Fibroblast of the conjunctiva (primary cell): ENCODE measurements at regions not wholly inside any gene's neighbourhood (a gene's known extent, or its start where the extent isn't known, plus 50 kb on each side); places are given as distances from the start of the nearest gene placed in this dataset.

Experiments
- DNase-seq: peaks from one replicate; pipeline ENCODE4 v3.0.0-alpha.2; 2010; ENCODE audit warnings: low read depth

- no peak for DNase-seq
Observed at GRCh38 chr9:91100878-91101450, 260.8 kb downstream of the AUH start.

- no peak for DNase-seq
Observed at GRCh38 chr9:91101611-91102168, 260.0 kb downstream of the AUH start.

GRCh38 chr9:91102269-91102668 is 259.4 kb downstream of the AUH start:
- DNase-seq = no peak

DNA sequence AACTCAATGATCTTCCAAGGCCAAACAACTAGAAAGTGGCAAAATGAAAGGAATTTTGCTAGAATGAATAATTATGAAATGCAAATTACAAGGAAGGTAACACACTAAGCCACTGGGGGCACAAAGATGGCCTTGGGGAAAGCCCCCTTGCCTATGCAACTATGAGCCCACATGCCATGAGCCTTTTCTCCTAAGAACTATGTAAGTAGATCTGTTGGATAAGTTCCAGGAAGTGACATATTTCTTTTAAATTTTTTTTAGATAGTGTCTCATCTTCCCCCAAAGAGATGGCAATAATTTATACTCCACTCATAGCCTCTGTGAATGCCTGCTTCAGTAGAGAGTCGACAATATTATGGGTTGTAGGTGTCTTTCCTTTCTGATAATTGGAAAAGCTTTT is 257.8 kb downstream of the AUH start:
- no peak for DNase-seq

DNA sequence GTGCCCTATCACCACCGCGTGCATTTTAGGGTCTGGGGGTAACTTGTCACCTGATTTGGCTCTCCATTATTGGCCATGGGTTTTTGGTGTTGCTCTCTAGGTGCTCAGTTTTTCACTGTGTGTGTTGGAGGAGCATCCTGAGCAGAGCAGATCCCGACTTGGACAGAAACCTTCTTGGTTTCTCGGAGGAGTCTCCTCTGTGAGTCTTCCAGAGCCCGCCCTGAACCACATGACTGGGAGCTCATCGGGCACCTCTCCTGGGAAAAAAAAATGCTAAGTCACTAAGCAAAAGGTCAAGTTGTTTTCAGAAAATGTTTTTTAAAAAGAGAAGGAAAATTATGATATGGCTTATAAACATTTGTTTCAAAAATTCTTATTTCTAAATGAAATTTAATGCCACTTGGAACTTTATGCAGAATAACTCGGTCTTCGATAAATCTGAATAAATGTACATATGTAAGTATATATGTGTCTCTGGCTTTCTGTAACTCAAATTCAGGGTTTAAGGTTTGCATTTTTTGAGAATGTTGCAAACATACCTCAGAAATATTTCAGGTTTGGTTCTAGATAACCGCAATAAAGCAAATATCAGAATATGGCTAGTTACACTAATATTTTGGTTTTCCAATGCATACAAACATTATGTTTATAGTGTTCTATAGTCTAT is 255.2 kb downstream of the AUH start:
- no peak for DNase-seq

DNA sequence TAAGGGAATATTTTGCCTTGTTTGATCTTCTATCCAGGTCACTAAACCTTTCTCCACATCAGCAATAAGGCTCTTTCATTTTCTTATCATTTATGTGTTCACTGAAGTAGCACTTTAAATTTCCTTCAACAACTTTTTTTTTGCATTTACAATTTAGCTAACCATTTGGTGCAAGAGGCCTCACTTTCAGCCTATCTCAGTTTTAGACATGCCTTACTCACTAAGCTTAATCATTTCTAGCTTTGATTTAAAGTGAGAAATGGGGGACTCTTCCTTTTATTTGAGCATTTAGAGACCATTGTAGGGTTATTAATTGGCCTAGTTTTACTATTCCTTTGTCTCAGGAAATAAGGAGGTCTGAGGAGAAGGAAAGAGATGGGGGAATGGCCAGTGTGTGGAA is 250.5 kb downstream of the AUH start:
- DNase-seq = no peak

DNA sequence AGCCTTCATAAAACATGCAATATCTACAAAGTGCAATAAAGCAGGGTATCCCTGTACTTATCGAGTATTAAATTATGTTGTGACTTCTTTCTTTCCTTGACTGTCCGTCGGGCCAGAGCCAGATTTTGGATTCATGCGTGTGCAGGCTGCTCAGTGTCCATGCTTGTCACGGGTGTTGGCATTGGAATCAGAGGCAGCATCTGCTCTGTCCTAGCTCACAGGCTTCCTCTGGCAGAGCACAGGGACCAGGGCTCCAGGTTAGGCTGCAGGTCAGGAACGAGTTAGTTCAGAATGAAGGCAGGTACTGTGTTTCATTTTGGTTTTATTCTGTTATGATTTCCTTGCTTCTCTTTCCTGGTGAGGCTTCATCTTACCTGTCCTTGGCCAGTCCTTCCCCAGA is 249.8 kb downstream of the AUH start:
- no peak for DNase-seq

- DNase-seq = no peak
Observed at GRCh38 chr9:91113016-91113415, 248.7 kb downstream of the AUH start.

- no peak for DNase-seq
Observed at GRCh38 chr9:91114450-91114849, 247.3 kb downstream of the AUH start.

DNA sequence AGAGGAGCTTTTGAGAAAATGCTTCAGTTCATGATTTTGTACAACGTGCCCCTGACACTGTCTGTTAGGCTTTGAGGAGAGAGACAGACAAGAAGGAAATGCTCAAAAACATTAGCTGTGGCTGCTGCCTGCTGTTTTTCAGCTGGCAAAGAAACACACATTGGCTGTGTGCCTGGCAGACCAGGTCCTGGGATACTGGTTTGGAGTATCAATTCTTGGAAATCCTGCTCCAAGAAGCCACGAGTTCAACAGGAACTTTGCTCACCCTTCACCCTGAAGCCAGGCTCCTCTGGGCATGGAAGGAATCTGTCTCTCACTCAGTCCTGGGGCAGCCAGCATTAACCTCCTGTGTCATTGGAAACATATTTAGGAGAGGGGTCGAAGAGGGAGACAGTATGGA is 245.5 kb downstream of the AUH start:
- DNase-seq = no peak

DNA sequence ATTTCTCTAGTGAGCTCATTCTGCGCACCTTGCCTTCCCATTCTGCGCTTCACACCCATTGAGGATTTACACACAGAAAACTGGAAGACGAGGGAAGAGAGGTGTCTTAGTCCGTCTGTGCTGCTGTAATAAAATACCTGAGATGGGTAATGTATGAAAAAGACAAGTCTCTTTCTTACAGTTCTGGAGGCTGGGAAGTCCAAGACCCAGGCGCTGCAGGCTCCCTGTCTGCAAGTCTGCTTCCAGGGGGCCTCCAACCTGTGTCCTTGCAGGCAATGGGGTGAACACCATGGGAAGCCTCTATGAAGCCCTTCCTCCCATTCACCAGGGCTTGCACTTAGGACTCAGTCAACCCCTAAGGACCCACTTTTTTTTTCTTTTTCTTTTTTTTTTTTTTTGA is 245.0 kb downstream of the AUH start:
- no peak for DNase-seq

GRCh38 chr9:91117474-91117891 is 244.2 kb downstream of the AUH start:
- no peak for DNase-seq

DNA sequence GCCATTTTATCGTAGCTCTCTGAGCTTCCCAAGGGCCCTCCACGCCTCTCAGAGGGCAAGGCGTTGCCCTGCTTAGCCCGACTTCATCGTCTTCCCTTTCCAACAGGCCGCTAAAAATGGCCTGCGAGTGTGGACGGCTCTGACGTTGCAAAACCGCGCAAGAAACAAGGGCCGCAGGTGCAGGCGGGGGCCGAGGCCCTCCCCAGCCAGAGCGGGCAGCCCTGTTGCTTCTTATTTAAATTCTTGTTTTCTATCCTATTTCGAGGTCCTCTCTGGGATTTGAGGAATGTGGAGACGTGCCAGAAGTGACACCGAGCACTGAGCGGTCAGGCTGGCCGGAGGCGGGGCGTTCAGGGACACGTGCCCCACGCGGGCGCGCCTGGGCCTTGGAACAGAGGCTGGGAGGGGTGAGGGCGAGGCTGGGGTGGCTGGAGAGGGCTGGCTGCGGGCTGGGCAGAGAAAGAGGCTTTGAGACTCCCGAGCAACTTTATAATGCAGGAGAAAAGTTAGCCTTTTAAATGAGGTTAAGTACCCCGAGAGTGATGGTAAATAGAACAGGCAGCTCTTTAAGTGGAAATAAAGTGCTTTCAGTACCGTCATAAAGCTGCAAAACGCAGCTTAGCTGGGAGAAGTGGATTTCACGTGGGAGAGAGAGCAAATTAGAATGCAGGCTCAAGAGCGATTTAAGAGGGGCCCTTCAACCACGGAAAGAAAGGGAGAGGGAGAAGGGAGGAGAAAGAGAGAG is 243.6 kb downstream of the AUH start:
- DNase-seq = peak; percentile 69

DNA sequence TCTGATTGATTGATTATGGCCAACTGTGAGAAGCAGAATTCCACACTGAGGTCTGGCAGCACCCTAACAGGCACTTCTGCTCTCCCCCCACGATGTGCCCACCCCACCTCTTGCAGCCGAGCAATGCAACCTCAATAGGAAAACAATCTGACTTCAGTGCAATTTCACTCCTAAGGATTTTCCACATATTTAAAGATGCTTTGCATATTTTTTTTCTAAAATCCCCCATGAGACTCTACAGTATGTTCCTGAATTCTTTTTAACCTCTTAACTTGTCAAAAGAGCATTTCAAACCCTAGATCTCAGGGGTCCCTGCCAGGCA is 243.1 kb downstream of the AUH start:
- DNase-seq = no peak

- DNase-seq = no peak
Observed at GRCh38 chr9:91119142-91119541, 242.6 kb downstream of the AUH start.

DNA sequence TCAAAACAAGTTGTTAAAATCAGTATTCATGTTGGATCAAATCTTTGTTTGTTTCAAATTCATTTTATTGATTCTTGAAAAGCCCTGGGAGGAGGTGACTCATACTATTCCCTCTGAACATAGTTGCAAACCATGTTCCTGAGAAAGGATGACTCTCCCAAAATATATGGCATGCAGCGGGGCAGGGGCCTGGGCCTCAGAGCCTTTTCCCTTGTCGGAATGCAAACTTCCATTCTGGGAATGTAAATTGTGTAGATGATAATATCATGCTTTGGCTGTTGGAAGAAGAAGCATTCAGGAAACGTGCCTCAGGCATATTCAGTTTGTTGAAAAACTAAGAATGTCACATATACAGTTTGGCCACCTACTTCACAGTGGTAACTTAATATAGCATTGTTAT is 242.0 kb downstream of the AUH start:
- DNase-seq = no peak

- DNase-seq = no peak
Observed at GRCh38 chr9:91120200-91120599, 241.5 kb downstream of the AUH start.

GRCh38 chr9:91122755-91123154 is 239.0 kb downstream of the AUH start:
- no peak for DNase-seq

DNA sequence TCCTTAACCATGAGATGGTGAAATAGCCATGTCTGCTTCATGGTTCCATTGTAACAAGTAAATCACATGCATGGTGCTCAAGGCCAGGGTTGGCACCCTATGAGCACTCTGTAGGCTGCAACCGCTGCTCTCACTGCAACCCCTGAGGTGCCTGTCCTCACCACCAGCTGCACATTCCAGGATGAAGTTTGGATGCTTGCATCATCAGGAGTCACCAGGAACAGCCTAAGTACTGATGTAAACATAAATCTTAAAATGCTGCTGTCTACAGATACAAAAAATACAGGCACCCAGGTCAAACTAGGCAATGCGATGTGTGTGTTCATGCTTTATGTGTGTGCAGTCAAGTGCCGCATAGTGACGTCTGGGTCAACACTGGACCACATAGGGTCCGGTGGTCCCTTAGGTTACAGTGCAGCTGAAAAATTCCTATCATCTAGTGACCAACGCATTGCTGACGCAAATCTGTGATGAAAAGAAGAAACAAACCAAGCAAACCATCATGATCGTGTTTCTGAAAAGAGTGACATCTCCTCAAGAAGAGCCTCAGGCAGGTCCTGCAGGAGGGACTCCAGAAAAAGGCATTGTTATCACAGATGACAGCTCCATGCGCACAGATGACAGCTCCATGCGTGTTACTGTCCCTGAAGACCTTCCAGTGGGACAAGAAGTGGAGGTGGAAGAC is 234.8 kb downstream of the AUH start:
- no peak for DNase-seq

GRCh38 chr9:91127653-91128052 is 234.1 kb downstream of the AUH start:
- no peak for DNase-seq

- DNase-seq = no peak
Observed at GRCh38 chr9:91130796-91131318, 230.9 kb downstream of the AUH start.

GRCh38 chr9:91131433-91131839 is 230.3 kb downstream of the AUH start:
- peak; percentile 86 for DNase-seq
